Neuronal stem cell (in vitro differentiated cells): ENCODE measurements at regions not wholly inside any gene's neighbourhood (a gene's known extent, or its start where the extent isn't known, plus 50 kb on each side); places are given as distances from the start of the nearest gene placed in this dataset.

Experiments
- DNase-seq: peaks from one replicate; pipeline ENCODE4 v3.0.0-alpha.2; 2013; ENCODE audit warnings: low spot score
- H2AFZ ChIP-seq: one replicate; pipeline ENCODE4 v1.6.1; 2013; ENCODE audit warnings: mild to moderate bottlenecking, low read length, inconsistent platforms
- H2AK5ac ChIP-seq: 2 replicates; pipeline ENCODE4 v1.6.1; 2013; ENCODE audit warnings: low read depth, mild to moderate bottlenecking, inconsistent platforms, low read length, moderate library complexity, mixed read lengths
- H2BK120ac ChIP-seq: 2 replicates; pipeline ENCODE4 v1.6.1; 2013; ENCODE audit warnings: low read depth, mild to moderate bottlenecking, inconsistent platforms, low read length, moderate library complexity, mixed read lengths
- H2BK12ac ChIP-seq: one replicate; pipeline ENCODE4 v1.6.1; 2013; ENCODE audit warnings: low read length, inconsistent platforms
- H2BK15ac ChIP-seq: 2 replicates; pipeline ENCODE4 v1.6.1; 2013; ENCODE audit warnings: mild to moderate bottlenecking, low read length, inconsistent platforms, mixed read lengths
- H2BK5ac ChIP-seq: one replicate; pipeline ENCODE4 v1.6.1; 2013; ENCODE audit warnings: inconsistent platforms, mild to moderate bottlenecking, low read length, moderate library complexity
- H3K14ac ChIP-seq: one replicate; pipeline ENCODE4 v1.6.1; 2013; ENCODE audit warnings: low read length, inconsistent platforms
- H3K18ac ChIP-seq: 2 replicates; pipeline ENCODE4 v1.6.1; 2013; ENCODE audit warnings: low read length, inconsistent platforms
- H3K23ac ChIP-seq: 2 replicates; pipeline ENCODE4 v1.6.1; 2013; ENCODE audit warnings: low read depth, mild to moderate bottlenecking, mixed read lengths, low read length, inconsistent platforms; ENCODE audit not compliant: poor library complexity
- H3K27ac ChIP-seq: replicated peaks from 3 replicates; pipeline ENCODE4 v1.5.1; 2013; ENCODE audit warnings: low read length, inconsistent platforms
- H3K27me3 ChIP-seq, 3 experiments: 2 replicates each; pipeline ENCODE4 v1.6.1; 2013; ENCODE audit warnings: low read length in 3 of 3, mild to moderate bottlenecking in 2 of 3, inconsistent platforms in 1 of 3, low read depth in 1 of 3, mixed read lengths in 1 of 3, moderate library complexity in 1 of 3; ENCODE audit not compliant: control insufficient read depth in 3 of 3, insufficient read depth in 3 of 3
- H3K36me3 ChIP-seq, 2 donors: replicated peaks in 1 of 2; 2 replicates each; pipeline ENCODE4 v1.6.1; 2013; ENCODE audit warnings: low read length in 2 of 2; ENCODE audit not compliant: control insufficient read depth in 2 of 2, insufficient read depth in 2 of 2
- H3K4ac ChIP-seq: 2 replicates; pipeline ENCODE4 v1.6.1; 2013; ENCODE audit warnings: inconsistent platforms, mild to moderate bottlenecking, low read length, moderate library complexity
- H3K4me1 ChIP-seq, 2 donors: 1 replicate in 1 of 2; 2 replicates in 1 of 2; pipeline ENCODE4 v1.6.1; 2013; ENCODE audit warnings: low read length in 2 of 2, low read depth in 1 of 2; ENCODE audit not compliant: control insufficient read depth in 2 of 2, insufficient read depth in 1 of 2
- H3K4me2 ChIP-seq: one replicate; pipeline ENCODE4 v1.6.1; 2013; ENCODE audit warnings: mild to moderate bottlenecking, low read length, inconsistent platforms; ENCODE audit not compliant: insufficient read depth, poor library complexity, severe bottlenecking
- H3K4me3 ChIP-seq, 2 donors: 2 replicates each; pipeline ENCODE4 v1.5.1; 2013; ENCODE audit warnings: low read length in 2 of 2, mild to moderate bottlenecking in 2 of 2, inconsistent platforms in 1 of 2, moderate library complexity in 1 of 2
- H3K79me1 ChIP-seq: one replicate; pipeline ENCODE4 v1.6.1; 2013; ENCODE audit warnings: low read depth, mild to moderate bottlenecking, inconsistent platforms, low read length, moderate library complexity
- H3K9ac ChIP-seq: one replicate; pipeline ENCODE4 v1.6.1; 2013; ENCODE audit warnings: mild to moderate bottlenecking, low read depth, low read length, inconsistent platforms; ENCODE audit not compliant: poor library complexity
- H3K9me3 ChIP-seq, 2 donors: replicated peaks in 1 of 2; 2 replicates each; pipeline versions ENCODE3 to v1.6.1; 2013; ENCODE audit warnings: low read length in 2 of 2, mild to moderate bottlenecking in 2 of 2, inconsistent platforms in 1 of 2, low read depth in 1 of 2, mixed read lengths in 1 of 2, moderate library complexity in 1 of 2; ENCODE audit not compliant: control insufficient read depth in 2 of 2, insufficient read depth in 1 of 2
- H4K8ac ChIP-seq: one replicate; pipeline ENCODE4 v1.6.1; 2013; ENCODE audit warnings: low read depth, mild to moderate bottlenecking, inconsistent platforms, low read length, moderate library complexity
- H4K91ac ChIP-seq: one replicate; pipeline ENCODE4 v1.6.1; 2013; ENCODE audit warnings: low read length, low read depth, mild to moderate bottlenecking, inconsistent platforms; ENCODE audit not compliant: poor library complexity
- WGBS, 2 donors: extraction: QIAGEN DNeasy Blood & Tissue Kit; methylation state at CpG; one replicate each; pipeline ENCODE4 v1.1.7; 2013; ENCODE audit warnings: missing lambda C conversion rate in 2 of 2, mixed read lengths in 1 of 2; ENCODE audit not compliant: insufficient read length in 2 of 2, insufficient replicate concordance in 1 of 2; ENCODE audit errors: extremely low coverage in 2 of 2; 5-methylcytosine and 5-hydroxymethylcytosine counted together

DNA sequence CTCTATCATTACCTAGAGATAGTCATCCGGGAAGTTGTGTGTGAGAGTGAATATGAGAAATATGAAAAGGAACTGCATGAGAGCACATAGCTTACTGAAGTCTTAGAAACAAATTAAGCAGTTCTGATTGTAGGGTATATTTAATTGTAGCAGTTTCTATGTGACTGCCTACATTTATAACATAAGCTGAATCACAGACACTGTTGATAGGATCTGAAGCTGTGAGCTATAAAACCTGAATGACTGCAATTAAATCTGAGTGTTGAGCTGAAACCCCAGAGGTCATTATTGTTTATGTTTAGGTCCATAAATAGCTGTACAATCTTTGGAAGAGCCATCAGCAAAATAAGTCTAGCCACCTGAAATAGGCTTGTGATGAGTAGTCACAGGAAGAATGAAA lies 210.1 kb upstream of the CXCL13 start:
- no peak for DNase-seq

DNA sequence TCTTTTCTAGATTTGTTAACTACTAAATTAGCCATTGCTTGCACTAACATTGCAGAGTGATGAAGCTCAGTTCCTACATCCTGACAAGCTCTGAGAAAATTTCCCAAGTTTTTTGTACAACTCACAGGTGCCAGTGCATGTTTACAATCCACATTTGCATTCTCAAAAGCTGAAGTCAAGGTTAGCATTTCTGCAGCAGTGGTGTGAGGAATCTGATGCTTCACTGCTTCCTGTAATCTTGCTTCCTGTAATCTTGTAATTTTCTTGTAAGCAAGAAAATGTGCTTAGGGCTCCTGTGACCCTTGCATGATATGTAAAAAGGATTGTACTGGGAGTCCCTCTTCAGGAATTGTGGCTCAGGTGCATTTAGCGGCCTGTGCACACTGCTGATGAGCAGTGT lies 207.4 kb upstream of the CXCL13 start:
- no peaks in the 10 kb centered on the region for H3K79me1 ChIP-seq
- no peak overlapping the region for H3K4me2 ChIP-seq
- H2BK5ac ChIP-seq, result no peak overlapping the region
- WGBS, 2 donors, result no CpG with 5 or more reads among the region's 1 CpG
- H3K27ac ChIP-seq, result no peak overlapping the region
- H3K9me3 ChIP-seq, result no peaks in the 10 kb centered on the region
- no peak overlapping the region for H3K18ac ChIP-seq
- H2BK12ac ChIP-seq, result no peak overlapping the region
- no peaks in the 10 kb centered on the region for H3K27me3 ChIP-seq
- H3K4me3 ChIP-seq, result no peak overlapping the region
- no peak overlapping the region for H3K4ac ChIP-seq
- no peak overlapping the region for H4K91ac ChIP-seq
- H2AFZ ChIP-seq, result no peak overlapping the region
- H2BK120ac ChIP-seq, result no peak overlapping the region
- no peaks in the 10 kb centered on the region for H3K4me1 ChIP-seq
- H3K23ac ChIP-seq, result no peak overlapping the region
- no peak overlapping the region for H2BK15ac ChIP-seq
- no peak overlapping the region for H3K14ac ChIP-seq
- no peak overlapping the region for H2AK5ac ChIP-seq
- H3K36me3 ChIP-seq, result no peaks in the 10 kb centered on the region
- H4K8ac ChIP-seq, result no peak overlapping the region
- no peak overlapping the region for H3K9ac ChIP-seq
- no peak for DNase-seq

More for the DNA sequence above, 210.1 kb upstream of the CXCL13 start:
- no peak overlapping the region for H2BK5ac ChIP-seq
- H2BK12ac ChIP-seq, result no peak overlapping the region
- no peak overlapping the region for H3K9ac ChIP-seq
- no peak overlapping the region for H2BK120ac ChIP-seq
- H2AK5ac ChIP-seq, result no peak overlapping the region
- H3K9me3 ChIP-seq, result no peaks in the 10 kb centered on the region
- H4K8ac ChIP-seq, result no peak overlapping the region
- H3K27ac ChIP-seq, result no peak overlapping the region
- H3K4ac ChIP-seq, result no peak overlapping the region
- H3K4me2 ChIP-seq, result no peak overlapping the region
- H4K91ac ChIP-seq, result no peak overlapping the region
- no peaks in the 10 kb centered on the region for H3K4me1 ChIP-seq
- H3K18ac ChIP-seq, result no peak overlapping the region
- no peak overlapping the region for H3K23ac ChIP-seq
- H3K4me3 ChIP-seq, result no peak overlapping the region
- H3K79me1 ChIP-seq, result no peaks in the 10 kb centered on the region
- no peak overlapping the region for H2AFZ ChIP-seq
- no peak overlapping the region for H3K14ac ChIP-seq
- H2BK15ac ChIP-seq, result no peak overlapping the region
- no peaks in the 10 kb centered on the region for H3K36me3 ChIP-seq
- H3K27me3 ChIP-seq, result no peaks in the 10 kb centered on the region
- WGBS, 2 donors, result no CpG with 5 or more reads among the region's 1 CpG

DNA sequence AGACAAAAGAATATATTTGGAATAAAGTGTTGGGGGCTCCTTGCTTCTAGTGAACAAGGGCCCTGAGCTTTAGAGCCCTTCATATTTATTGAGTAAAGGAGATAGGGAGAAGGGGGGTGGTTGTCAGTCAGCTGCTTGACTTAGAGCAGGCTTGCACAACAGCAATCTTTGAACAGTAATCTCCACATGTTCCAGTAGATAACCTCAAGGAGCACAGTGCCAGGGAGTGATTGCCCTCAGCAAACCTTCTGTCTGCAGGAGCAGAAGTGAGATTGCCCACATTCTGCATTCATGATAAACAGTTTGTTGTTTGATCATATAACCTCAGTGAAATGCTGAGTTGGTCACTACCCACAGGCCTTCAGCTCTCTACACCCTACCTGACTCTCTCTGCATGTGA lies 205.8 kb upstream of the CXCL13 start:
- no peak overlapping the region for H3K27ac ChIP-seq
- no peak overlapping the region for H3K14ac ChIP-seq
- no peak overlapping the region for H2BK5ac ChIP-seq
- DNase-seq, result no peak
- H4K8ac ChIP-seq, result no peak overlapping the region
- no peak overlapping the region for H3K4ac ChIP-seq
- H3K4me1 ChIP-seq, result no peaks in the 10 kb centered on the region
- H3K36me3 ChIP-seq, result no peaks in the 10 kb centered on the region
- no peak overlapping the region for H3K23ac ChIP-seq
- no peak overlapping the region for H2AFZ ChIP-seq
- H2BK15ac ChIP-seq, result no peak overlapping the region
- no peak overlapping the region for H3K9ac ChIP-seq
- H2BK120ac ChIP-seq, result no peak overlapping the region
- no peak overlapping the region for H3K18ac ChIP-seq
- H2BK12ac ChIP-seq, result no peak overlapping the region
- H4K91ac ChIP-seq, result no peak overlapping the region
- no peak overlapping the region for H2AK5ac ChIP-seq
- H3K4me3 ChIP-seq, result no peak overlapping the region
- H3K4me2 ChIP-seq, result no peak overlapping the region
- no peaks in the 10 kb centered on the region for H3K9me3 ChIP-seq
- peaks cover 0 to 4% (median 0%) of the 10 kb centered on the region in 3 experiments for H3K27me3 ChIP-seq
- no peaks in the 10 kb centered on the region for H3K79me1 ChIP-seq

- Histone ChIP-seq H3K18ac (no peak overlapping the region), H2AFZ (no peak overlapping the region), H2BK12ac (no peak overlapping the region), H2BK120ac (no peak overlapping the region), H3K4ac (no peak overlapping the region), H3K9me3 (no peaks in the 10 kb centered on the region), H4K8ac (no peak overlapping the region), H2BK5ac (no peak overlapping the region), H3K4me2 (no peak overlapping the region), H2BK15ac (no peak overlapping the region), H2AK5ac (no peak overlapping the region), H3K27ac (no peak overlapping the region), H3K79me1 (no peaks in the 10 kb centered on the region), H3K36me3 (no peaks in the 10 kb centered on the region), H4K91ac (no peak overlapping the region), H3K9ac (no peak overlapping the region), H3K14ac (no peak overlapping the region), H3K4me1 (no peaks in the 10 kb centered on the region), H3K4me3 (no peak overlapping the region), H3K27me3 (peaks cover 0 to 5% (median 3%) of the 10 kb centered on the region in 3 experiments), H3K23ac (no peak overlapping the region)
- DNase-seq, result no peak
- WGBS, 2 donors, result no CpG with 5 or more reads among the region's 3 CpGs
These were observed 191.9 kb upstream of the CXCL13 start for GRCh38 chr4:77413766-77414165.
